GM12892 (cell line): ENCODE measurements at regions not wholly inside any gene's neighbourhood (a gene's known extent, or its start where the extent isn't known, plus 50 kb on each side); places are given as distances from the start of the nearest gene placed in this dataset.

ENCODE experiments used
- POLR2A ChIP-seq: IDR thresholded peaks from 2 replicates; pipeline ENCODE4 v1.6.1; 2011; ENCODE audit warnings: low read depth, low read length, control low read depth
- TAF1 ChIP-seq: IDR thresholded peaks from 2 replicates; pipeline ENCODE4 v1.6.1; 2011; ENCODE audit warnings: low read depth, mild to moderate bottlenecking, control low read depth, low read length, borderline replicate concordance

DNA sequence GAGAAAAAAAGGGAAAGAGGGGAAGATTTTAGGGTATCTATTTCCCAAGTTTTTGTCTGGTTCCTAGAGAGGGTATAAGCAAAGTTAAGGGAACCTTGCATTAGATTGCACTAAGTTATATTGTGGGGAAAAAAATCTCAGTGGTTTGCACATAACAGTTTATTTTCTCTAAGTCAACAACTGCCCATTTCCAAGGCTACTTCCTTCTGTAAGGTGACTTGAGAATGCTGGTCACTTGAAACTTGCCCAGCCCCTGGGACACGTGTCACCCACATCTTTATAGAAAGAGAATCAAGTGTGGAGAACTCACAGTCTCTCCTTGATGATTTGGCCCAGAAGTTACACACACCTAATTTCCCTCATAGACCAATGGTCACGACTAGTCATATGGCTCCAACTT, 488.6 kb upstream of the PODXL start:
- TF ChIP-seq TAF1 (no peak), POLR2A (no peak)
